Activated T-cell treated with anti-CD3 and anti-CD28 coated beads, Interleukin-2, amount 50 U/mL, for 1 hour (primary cell): ENCODE measurements at regions not wholly inside any gene's neighbourhood (a gene's known extent, or its start where the extent isn't known, plus 50 kb on each side); places are given as distances from the start of the nearest gene placed in this dataset.

Experiments
- DNase-seq: peaks from one replicate; pipeline ENCODE4 v3.0.0-alpha.2; 2020

DNA sequence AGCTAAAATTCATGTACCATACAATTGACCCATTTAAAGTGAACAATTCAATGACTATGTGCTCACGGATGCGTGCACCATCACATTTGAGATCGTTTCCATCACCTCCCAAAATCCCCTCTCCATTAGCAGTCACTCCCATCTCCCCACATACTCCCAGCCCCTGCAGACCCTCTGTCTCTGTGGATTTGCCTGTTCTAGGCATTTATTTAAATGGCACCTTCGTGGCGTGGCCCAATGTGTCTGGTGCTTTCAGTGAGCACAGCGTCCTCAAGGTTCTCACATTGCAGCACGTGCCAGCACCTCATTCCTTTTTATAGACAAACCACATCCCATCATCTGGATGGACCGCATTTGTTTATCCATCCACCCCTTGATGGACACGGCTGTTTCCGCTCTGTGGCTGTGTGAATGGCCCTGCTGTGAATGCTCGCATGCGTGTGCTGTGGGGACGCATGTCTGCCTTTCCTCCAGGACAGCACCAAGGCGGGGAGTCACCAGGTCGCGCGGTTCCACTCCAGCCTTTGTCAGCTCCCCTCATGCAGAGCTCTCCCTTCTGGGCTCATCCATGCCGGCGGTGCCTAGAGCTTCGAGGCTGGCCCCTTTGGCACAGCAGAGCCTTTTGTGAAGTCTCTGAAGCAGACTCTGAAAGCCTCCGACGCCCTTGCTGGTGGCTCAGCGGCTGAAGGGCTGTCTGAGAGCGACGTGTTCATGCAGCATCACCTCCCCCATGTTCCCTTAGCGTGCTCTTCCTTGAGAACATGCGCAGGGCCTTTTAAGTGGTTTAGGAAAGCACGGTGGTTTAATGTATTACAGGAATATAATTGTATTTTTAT, 184.4 kb downstream of the KIF26A start:
- DNase-seq: peak; percentile 7

DNA sequence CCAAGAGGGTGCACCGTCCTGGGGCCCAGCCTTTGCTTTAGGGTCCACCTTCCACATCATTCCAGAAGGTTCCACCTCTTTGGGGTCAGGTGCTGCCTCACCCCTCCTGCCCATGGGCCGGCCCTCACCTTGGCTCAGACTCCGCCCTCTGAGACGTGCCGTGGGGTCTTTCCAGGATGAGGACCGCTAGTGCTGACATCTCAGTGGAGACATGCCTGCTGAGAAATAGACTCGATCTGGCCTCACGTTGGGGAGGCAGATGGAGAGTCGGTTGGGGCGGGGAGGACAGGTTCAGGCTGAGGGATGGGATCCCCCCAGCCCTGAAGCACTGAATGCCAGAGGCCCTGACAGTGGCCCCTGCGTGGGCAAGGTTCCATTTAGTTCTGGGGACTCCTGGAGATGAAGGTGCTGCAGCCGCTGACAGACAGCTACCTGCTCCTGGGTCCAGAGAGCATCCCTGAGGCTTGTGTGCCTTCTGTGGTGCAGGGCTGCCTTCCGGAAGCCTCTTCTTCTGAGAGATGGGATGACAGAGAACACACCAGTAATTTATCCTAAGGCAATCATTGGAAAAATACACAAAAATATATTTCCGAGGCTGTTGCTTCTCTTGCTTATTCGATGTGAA, 185.3 kb downstream of the KIF26A start:
- DNase-seq: no peak

- DNase-seq: no peak
Measured at GRCh38 chr14:104326848-104327247, 188.5 kb downstream of the KIF26A start.

- DNase-seq: peak; percentile 6
Measured at GRCh38 chr14:104328607-104329006, 190.2 kb downstream of the KIF26A start.

DNA sequence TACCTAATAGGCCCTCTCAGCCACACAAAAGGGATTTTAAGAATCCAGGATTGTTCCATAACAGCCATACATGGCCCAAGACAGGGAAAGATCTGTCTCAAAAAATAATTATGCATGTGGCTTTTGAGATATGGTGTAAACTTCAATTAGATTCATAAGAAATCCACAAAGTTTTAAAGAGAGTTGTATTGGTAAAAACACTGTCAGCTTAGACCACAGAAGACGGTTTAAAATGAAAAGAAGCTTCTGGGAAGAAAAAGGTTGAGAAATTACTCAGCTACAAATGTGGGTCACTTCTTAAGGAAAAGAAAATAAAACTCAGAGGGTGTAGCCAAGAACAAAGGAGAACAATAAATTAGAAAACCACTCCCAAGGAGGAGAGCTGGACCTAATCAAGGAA, 191.4 kb downstream of the KIF26A start:
- DNase-seq: no peak

- DNase-seq: no peak
Measured at GRCh38 chr14:104331871-104332605, 193.7 kb downstream of the KIF26A start.

GRCh38 chr14:104332634-104333270, 194.4 kb downstream of the KIF26A start:
- peak; percentile 4 for DNase-seq

DNA sequence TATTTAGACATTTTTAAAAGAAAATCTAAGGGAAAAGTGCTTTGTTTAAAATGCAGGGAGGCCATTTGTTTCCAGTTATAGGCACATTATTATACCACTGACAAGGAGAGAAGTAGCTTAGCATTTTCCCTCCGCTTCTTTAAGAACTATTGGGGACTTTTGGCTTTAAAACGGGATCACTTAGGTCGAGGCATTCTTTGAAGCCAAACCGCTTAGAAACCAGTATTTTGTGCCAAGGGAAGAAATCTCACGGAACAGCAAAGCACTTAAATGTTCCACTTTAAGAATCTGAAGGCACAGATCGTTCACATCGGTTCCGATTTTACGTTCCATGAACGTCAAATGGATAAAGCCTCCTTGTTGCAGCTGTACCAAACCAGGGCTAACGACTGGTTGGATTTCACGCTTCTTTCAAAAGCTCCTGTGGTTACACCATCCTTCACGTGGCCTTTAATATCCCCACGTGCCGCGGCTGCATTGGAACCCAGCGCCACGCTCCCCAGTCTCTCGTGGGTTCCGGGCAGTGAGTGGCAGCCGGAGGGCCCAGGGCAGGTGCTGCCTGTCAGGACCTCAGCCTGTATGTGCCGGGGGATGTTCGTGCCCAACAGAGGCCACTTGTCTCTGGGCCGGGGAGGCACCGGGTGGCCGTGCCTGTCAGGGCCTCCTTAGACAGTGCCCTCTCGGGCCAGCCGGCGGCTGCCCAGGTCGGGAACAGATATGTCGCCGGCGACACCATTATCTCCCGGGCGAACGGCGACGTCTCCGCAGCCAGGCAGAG, 195.4 kb downstream of the KIF26A start:
- peak; percentile 11 for DNase-seq

- no peak for DNase-seq
Measured at GRCh38 chr14:104334424-104335161, 196.2 kb downstream of the KIF26A start.

GRCh38 chr14:104335176-104335575, 196.8 kb downstream of the KIF26A start:
- peak; percentile 13 for DNase-seq

DNA sequence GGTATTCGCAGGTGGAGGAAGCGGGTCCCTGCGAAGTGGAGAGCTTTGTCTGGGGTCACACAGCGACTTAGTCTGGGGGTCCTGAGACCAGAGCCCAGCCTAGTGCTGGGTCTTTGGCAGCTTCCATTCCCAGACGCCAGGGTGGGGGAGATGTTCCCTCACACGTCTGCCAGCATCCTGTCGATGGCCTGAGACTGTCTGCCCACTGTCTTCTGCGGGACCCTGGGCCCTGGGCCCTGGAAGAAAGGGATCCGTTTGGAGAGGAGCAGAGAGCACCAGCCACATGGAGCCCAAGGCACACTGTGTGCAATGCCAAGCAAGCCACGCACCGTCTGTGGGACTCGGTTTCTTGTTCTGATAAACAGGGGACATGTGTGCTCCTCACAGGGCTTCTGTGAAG, 197.2 kb downstream of the KIF26A start:
- no peak for DNase-seq

GRCh38 chr14:104337351-104337750, 199.0 kb downstream of the KIF26A start:
- DNase-seq: no peak

DNA sequence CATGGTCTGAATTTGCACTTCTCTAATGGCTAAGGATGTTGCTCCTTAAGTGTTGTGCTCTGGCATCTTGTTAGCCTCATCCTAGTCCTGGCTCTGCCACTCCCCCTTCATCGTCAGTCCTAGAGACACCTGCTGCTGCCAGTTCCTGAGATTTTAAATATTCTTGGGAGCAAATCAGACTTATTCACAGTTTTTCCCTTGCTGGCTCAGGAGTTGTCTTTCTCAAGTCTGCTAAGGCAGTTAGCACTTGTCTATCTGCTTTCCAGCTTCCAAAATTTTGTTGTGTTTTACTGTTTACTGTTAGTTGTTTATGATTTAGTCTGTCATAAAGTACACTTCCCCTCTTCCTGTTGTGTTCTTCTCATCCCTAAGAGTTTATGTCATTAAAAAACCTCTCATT, 201.0 kb downstream of the KIF26A start:
- no peak for DNase-seq

GRCh38 chr14:104339829-104340228, 201.4 kb downstream of the KIF26A start:
- no peak for DNase-seq

- DNase-seq: peak; percentile 5
Measured at GRCh38 chr14:104341532-104342434, 203.4 kb downstream of the KIF26A start.

DNA sequence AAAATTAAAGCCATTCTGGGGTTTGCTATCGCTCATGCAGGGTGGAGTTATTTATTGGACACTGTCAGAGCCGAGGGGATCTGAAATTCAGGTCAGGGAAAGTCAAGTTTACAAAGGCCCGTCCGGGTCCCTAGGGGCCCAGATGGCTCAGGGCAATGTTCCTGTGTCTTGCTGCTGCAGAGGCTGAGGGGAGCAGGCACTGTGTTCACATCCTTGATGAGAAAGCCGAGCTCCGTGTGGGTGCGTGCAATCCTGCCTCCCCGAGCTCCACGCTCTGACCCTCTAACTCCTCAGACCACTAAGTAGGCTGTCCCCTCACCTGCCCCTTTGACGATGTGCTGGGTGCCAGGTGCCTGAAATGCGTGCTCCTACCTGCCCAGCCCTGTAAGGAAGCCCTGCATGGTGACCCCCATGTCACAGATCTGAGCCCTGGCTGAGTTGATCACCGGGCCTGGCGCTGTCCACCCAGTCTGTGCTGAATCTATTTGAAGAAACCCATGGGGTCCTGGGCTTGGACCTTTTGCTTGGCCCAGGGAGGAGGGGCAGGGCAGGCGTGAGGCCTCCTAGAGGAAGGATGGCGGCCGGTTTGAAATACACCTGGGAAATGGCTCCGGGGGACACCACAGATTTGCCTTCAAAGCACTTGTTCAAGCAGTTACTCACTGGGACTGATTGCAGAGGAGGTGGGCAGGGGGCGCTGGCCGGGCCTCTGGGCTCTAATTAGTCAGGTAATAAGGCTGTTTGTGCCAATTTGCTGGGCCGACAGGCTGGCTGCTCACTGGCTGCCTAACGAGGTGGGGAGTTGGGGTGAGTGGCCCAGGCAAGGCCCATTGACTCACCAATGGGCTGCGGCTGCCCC, 204.3 kb downstream of the KIF26A start:
- DNase-seq: peak; percentile 4

- peak; percentile 8 for DNase-seq
Measured at GRCh38 chr14:104343294-104343625, 204.9 kb downstream of the KIF26A start.

- DNase-seq: peak; percentile 13
Measured at GRCh38 chr14:104343690-104344640, 205.6 kb downstream of the KIF26A start.
